A673 (cell line): ENCODE measurements at regions not wholly inside any gene's neighbourhood (a gene's known extent, or its start where the extent isn't known, plus 50 kb on each side); places are given as distances from the start of the nearest gene placed in this dataset.

Experiments
- BruUV-seq: library from RNA; stranded (reverse); fragments of 400-500 nt; replicated peaks from 2 replicates; lab custom pipeline; 2021; lab: Mats Ljungman, UMichigan
- CTCF ChIA-PET: fragments of 300-600 bp; sonication (Branson Sonifier 250); formaldehyde crosslinking; loops from one replicate; lab custom pipeline; 2022; ENCODE audit warnings: antibody characterized with exemption; lab: Charles Lee
- POLR2A ChIA-PET: fragments of 300-600 bp; sonication (Branson Sonifier 250); formaldehyde crosslinking; loops from one replicate; lab custom pipeline; 2022; ENCODE audit warnings: antibody characterized with exemption; ENCODE audit not compliant: low non-redundant PET; lab: Charles Lee
- DNase-seq: peaks from one replicate; pipeline ENCODE4 v3.0.0-alpha.2; 2015; ENCODE audit warnings: low spot score
- H3K27ac ChIP-seq: fragments of 200-600 bp; sonication (generic); 2 replicates; pipeline ENCODE4 v1.5.1; 2016; ENCODE audit warnings: mixed run types, low read depth, mild to moderate bottlenecking, mixed read lengths, antibody characterized with exemption, low read length; ENCODE audit not compliant: poor library complexity, severe bottlenecking
- H3K27me3 ChIP-seq: fragments of 200-600 bp; sonication (generic); replicated peaks from 2 replicates; pipeline ENCODE4 v1.6.1; 2017; ENCODE audit warnings: mixed run types, low read depth, mild to moderate bottlenecking, mixed read lengths, antibody characterized with exemption, low read length; ENCODE audit not compliant: insufficient read depth, poor library complexity
- H3K36me3 ChIP-seq: fragments of 200-600 bp; sonication (generic); 2 replicates; pipeline ENCODE4 v1.6.1; 2016; ENCODE audit warnings: mixed run types, mild to moderate bottlenecking, mixed read lengths, antibody characterized with exemption, low read length; ENCODE audit not compliant: insufficient read depth, poor library complexity, severe bottlenecking
- H3K4me1 ChIP-seq: fragments of 200-600 bp; sonication (generic); 2 replicates; pipeline ENCODE4 v1.6.1; 2017; ENCODE audit warnings: mixed run types, mild to moderate bottlenecking, mixed read lengths, antibody characterized with exemption, low read length; ENCODE audit not compliant: insufficient read depth, poor library complexity, severe bottlenecking
- H3K4me3 ChIP-seq: fragments of 200-600 bp; sonication (generic); 2 replicates; pipeline ENCODE4 v1.5.1; 2016; ENCODE audit warnings: low read depth, mixed run types, mild to moderate bottlenecking, mixed read lengths, low read length; ENCODE audit not compliant: poor library complexity, severe bottlenecking
- H3K9me3 ChIP-seq: fragments of 200-600 bp; sonication (generic); 2 replicates; pipeline ENCODE4 v1.6.1; 2016; ENCODE audit warnings: mixed run types, low read depth, mild to moderate bottlenecking, mixed read lengths, antibody characterized with exemption, low read length; ENCODE audit not compliant: poor library complexity, severe bottlenecking
- CTCF ChIP-seq: fragments of 300-800, 200-600 bp; sonication (generic); conservative IDR thresholded peaks from 2 replicates; pipeline ENCODE4 v1.5.1; 2017; ENCODE audit warnings: low read depth, mild to moderate bottlenecking, antibody characterized with exemption, low read length, moderate library complexity, mixed read lengths
- EZH2 ChIP-seq: fragments of 200-600 bp; sonication (generic); IDR thresholded peaks from 2 replicates; pipeline ENCODE4 v1.6.1; 2017; ENCODE audit warnings: borderline replicate concordance, low read depth, mild to moderate bottlenecking, mixed read lengths, antibody characterized with exemption, low read length; ENCODE audit not compliant: poor library complexity, severe bottlenecking
- intact Hi-C: fragments of 100-400 bp; cut with micrococcal nuclease; formaldehyde crosslinking; loops from one replicate; pipeline ENCODE4 v1.10.0; 2022; ENCODE audit not compliant: unreplicated experiment

- intact Hi-C loops: no loop called here
- BruUV-seq: no TSS peak
- Histone ChIP-seq H3K27me3 (peaks cover 44% of the 10 kb centered on the region), H3K4me3 (no peak overlapping the region), H3K36me3 (no peaks in the 10 kb centered on the region), H3K9me3 (no peaks in the 10 kb centered on the region), H3K4me1 (no peaks in the 10 kb centered on the region), H3K27ac (no peak overlapping the region)
- TF ChIP-seq EZH2 (no peak), CTCF (no peak)
- CTCF ChIA-PET: no interaction called here
- DNase-seq: no peak
- POLR2A ChIA-PET: no interaction called here
Observed at GRCh38 chr16:86424398-86424797, 85.9 kb upstream of the FOXF1 start.

DNA sequence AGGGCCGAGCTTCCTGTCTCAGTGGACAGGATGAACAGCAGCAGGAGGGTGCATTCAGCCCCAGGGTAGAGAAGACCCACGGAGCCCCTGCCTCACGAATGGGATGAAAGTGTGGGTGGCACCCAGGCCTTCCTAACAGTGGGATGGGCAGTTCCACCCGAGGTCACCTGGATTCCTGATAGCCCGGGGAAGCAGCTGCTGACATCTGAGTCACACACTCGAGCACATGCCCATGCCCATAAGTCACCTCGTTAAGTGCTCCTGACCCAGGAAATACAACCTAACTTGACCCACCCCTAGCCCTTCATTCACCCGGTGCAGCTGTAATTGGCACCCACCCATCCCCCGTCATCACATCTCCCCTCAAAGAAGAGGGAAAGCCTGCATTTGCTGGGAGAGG lies 85.3 kb upstream of the FOXF1 start:
- POLR2A ChIA-PET: no interaction called here
- Histone ChIP-seq H3K27ac (no peak overlapping the region), H3K36me3 (no peaks in the 10 kb centered on the region), H3K9me3 (no peaks in the 10 kb centered on the region), H3K4me1 (no peaks in the 10 kb centered on the region), H3K4me3 (no peak overlapping the region), H3K27me3 (peaks cover 50% of the 10 kb centered on the region)
- no peak for DNase-seq
- TF ChIP-seq EZH2: no peak
- TF ChIP-seq CTCF: no peak
- no TSS peak for BruUV-seq
- CTCF ChIA-PET: no interaction called here
- intact Hi-C loops: no loop called here

- Histone ChIP-seq H3K36me3 (no peaks in the 10 kb centered on the region), H3K9me3 (no peaks in the 10 kb centered on the region), H3K27ac (no peak overlapping the region), H3K4me1 (no peaks in the 10 kb centered on the region), H3K4me3 (no peak overlapping the region), H3K27me3 (peaks cover 54% of the 10 kb centered on the region)
- intact Hi-C loops: no loop called here
- no TSS peak for BruUV-seq
- no peak for DNase-seq
- CTCF ChIA-PET: no interaction called here
- TF ChIP-seq EZH2 (no peak), CTCF (no peak)
- POLR2A ChIA-PET: no interaction called here
Observed at GRCh38 chr16:86426063-86426642, 84.2 kb upstream of the FOXF1 start.
